GM21515 (cell line): ENCODE measurements at regions not wholly inside any gene's neighbourhood (a gene's known extent, or its start where the extent isn't known, plus 50 kb on each side); places are given as distances from the start of the nearest gene placed in this dataset.
A peak's percentile ranks its signal among the peaks of the same experiment; 100 is the strongest.

Experiments
- ATAC-seq: cut with Tn5 transposase; IDR thresholded peaks from one replicate; pipeline ENCODE4 v1.9.1; 2021; ENCODE audit not compliant: unreplicated experiment

DNA sequence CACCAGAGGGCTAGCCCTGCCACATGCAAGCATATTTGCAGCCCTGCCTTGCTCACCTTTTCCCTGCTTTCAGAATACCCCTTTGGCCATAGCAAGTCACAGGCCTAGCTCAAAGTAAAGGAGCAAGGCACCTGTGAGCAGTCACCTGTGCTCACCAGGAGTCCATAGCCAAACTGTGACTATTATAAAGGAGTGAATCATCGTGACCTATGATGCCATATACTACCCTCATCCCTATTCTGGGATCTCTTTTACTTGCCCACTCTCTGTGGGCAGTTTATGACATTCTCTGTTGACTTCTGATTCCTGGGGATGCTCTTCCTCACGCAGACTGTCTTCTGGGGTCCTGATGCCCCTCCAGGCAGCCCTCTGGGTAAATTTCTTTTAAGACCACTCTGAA, 200.5 kb upstream of the NLRP1 start:
- no peak for ATAC-seq

DNA sequence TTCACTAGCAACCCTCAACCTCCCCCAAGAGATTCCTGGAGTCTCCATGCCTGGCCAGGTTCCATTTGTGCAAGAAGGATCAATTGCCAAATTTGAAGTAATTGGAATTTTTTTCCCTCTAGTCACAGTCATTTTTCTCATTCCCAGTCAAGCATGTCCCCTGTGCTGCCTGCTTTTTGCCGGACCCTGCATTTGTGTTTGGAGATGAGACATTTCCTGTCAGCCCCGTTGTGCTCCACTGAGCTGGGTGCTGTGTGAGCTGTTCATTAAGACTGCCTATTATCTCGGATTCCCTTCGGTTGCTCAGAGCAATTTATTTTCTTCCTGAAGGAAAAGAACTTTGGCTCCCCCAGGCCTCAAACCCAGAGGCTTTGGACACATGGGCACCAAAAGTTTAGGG, 201.0 kb upstream of the NLRP1 start:
- no peak for ATAC-seq

DNA sequence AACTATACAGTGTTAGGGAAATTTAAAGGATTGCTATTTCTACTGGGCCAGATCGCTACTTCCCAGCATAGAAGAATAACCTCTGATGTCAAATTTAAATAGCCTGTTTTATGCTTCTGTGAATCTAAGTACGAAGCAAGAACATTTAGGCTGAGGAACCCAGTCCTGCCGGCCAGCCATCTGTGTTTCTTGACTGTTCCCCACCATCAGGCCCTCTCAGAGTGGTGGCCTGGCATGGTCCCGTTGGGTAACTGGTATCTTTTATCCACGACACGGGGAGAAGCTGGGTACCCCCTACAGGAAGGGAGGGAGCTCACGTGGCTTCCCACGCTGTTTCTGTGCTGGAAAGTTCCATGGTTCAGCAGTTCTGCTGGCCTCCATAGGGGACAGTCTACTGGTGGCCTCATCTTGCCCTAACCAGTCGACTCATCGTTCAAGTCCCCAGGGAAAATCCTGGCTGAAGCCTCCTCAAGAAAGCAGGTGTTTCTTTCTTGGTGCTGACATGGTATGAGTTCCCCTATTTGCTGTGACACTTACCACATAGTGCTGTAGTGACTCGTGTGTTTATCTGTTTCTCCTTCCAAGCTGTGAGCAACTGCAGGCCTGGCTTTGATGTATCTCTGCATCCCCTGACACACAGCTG, 201.7 kb upstream of the NLRP1 start:
- peak; percentile 68 for ATAC-seq

DNA sequence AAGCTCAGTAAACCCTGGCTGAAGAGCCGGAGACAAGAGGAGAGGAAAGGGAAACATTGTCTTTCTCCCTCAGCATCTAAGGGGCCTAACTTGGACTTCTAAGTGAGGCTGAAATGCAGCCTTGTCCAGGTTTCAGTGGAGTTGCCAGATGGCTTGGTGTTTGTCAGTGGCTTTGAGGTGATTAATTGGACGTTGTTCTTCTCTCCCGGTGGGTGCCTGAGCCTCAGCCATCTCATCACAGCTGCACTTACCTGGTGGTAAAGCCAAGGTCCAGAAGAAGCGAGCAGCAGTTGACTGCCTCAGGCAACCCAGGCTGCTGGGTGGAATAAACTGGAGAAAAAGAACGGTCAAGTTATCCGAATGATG, 202.2 kb upstream of the NLRP1 start:
- ATAC-seq: no peak

DNA sequence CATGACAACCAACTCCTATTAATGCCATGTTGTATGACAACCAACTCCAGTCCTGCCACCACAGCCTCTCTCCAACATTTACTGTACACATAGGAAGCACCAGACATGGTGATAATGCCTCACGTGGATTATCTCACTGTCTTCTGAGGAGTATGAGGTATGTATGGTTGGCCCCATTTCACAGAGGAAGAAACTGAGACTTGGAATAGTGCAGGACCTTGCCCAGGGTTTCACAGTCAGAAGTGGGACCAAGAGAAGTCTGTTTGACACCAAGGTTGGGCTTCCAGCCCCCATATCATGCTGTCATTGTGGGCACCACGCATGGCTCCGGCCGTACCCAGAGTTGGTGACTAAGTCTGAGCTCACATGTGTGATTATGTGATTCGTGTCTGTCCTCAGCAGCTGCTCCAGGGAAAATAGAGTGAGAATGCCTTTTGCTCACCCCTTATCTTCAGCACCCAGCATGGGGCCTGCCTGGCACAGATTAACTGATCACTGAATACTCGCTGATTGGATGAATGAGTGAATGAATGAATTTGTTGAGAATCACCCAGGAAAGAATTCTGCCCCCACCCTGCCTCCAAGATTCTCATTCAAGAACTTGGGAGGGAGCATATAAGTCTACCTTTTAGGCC, 204.1 kb upstream of the NLRP1 start:
- ATAC-seq: no peak

DNA sequence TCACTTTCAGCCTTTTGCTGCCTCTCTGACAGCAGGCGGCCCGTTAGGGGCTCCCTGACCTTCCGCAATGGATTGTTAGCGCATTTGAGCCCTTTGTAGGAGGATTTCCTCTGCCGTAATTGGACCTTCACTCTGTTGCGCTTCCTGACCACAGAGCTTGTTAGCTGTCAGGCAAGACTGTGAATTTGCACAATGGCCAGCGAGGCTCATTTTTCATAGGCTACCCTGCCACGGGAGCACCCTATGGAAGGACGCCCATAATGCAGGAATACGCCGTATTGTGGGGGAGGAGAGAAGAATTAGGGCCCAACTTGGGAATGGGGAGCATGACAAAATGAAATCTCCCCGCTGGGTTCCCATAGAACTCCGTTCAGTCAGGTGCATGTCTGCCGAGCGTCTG, 205.2 kb upstream of the NLRP1 start:
- no peak for ATAC-seq

DNA sequence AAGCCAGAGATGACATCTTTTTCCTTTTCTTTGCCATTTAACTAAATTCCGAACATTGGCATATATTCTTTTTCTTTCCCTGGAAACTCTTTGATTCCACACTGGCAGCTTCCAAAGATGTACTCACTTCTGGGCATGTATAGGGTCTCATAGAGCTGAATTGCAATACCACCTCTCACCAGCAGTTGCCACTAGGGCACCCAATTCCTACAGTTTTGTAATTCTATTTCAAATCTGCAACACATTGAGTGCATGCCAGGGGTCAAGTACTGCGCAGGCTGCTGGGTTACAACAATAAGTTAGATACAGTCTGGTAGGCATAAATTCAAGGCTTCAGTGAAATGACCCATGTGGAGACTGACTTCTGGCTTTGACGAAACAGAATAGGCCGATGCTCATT, 208.8 kb upstream of the NLRP1 start:
- no peak for ATAC-seq

DNA sequence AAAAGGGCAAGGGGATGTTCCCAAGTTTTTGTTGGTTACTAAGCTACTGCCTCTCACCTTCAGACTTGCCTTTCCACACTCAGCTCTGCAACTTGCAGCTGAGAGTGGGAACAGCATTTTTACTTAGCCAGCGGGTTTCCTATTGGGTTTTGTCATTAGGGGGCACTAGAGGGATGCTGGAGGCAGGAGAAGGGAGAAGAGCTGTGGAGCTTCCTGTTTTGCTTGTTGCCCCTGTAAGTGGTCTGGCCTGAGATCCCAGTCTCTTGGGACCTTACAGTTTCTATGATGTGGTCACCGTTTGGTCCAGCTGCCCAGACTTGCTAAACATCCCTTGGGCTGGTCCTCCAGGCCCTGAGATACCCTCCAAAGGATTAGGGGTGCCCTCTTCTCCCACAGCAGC, 209.6 kb upstream of the NLRP1 start:
- ATAC-seq: no peak

DNA sequence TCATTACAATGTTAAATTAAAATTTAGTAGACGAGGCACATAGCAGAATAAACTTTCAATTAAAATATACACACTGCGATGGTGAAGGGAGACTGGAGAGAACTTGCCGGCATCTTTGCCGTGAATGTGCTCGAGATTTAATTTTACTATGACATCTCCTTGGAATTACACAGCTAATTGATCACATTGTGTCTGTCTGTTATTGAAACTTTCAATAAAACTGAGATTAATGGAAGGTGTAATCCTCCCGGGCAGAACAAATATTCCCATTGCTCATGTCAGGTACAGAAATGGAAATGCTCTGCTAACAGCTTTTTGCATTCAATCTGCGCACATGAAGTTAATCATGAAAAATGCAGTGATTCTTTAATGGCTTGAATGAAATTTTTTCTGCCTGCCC, 210.1 kb upstream of the NLRP1 start:
- ATAC-seq: no peak

DNA sequence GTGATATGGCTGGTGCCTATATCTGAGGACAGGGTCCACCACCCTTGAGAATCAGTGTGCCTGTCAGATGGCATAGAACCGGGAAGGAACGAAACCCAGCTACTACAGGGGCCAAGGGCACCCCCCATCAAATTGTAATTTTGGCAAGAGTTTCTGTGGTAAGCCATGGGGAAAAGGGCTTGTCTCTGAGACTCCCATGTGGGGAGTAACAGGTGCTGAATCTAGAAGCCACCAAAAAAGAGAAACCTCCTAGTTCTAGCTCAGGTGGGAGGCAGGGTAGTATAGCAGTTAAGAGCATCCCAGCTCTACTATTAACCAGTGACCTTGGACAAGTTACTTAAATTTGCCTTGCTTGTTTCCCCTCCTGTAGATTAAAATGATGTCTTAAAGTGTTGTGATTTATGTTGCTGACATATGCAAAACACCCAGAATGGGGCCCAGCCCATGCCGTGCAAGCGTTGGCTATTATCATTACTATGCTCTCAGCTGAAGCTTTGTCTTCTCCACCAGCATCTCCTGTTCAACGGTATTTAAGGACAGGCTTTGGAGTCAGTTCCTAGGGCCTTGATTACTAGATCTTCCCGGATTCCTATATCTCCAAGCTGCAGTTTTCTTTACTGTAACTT, 210.7 kb upstream of the NLRP1 start:
- no peak for ATAC-seq

DNA sequence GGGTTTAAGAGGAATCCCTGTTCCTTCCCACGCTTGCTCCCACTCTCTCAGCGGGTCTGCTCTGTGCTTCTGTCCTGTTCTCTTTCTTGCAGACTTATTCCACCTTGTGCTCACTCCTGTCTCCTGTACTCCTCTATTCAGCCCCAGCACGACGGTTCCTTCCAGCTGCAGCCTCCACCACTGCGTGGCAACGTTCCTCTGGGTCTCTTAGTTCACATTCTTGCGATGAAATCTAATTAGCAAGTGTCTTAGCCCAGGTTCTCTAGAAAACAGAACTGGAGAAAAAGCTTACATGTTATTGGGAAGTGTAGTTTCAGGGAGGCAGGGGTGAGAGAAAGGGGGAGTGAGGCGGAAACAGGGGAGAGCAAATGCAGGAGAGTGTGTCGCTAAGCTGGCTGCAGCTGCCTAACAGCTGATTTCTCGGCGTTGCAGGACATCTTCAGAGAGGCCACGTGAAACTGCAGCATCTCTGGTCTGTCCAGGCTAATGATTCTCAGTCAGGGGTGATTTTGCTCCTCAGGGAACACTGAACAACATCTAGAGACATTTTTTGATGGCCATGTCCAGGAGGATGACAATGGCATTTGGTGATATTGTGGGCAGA, 213.2 kb upstream of the NLRP1 start:
- no peak for ATAC-seq

DNA sequence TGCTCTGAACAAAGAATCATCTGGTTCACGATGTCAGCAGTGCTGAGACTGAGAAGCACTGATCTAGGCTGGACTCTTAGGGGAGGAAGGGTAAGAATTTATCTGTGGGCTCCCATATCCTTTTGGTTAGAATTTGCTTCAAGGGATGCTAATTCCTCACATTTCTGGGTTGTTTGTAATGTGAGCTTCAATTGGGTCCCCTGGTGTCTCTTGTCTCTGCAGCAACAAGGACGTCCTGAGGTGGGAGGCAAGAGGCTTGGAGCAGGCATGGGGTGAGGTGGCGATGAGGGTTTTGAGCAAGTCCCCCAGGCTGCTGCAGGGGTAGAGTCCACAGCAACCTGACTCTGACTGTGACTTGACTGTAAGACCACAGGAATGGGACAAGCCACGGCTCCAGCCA, 213.8 kb upstream of the NLRP1 start:
- ATAC-seq: no peak

DNA sequence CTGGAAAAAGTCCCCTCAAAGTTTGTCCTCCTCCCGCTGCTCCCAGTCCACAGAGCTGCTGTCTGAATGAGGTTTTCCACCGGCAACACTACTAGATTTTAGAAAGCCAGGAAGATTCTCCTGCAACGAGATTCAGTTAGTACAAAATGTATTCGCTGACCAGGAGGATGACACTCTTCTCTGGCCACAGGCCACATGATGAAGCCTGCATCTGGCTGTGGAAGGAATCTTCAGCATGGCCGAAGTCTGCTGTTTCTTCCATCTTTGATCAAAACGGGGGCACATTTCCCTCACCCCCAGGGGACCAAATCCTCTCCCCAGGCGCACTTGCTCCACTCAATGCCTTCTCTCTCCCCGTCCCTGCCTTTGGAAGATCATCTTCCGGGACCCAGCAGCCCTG, 215.8 kb upstream of the NLRP1 start:
- no peak for ATAC-seq

DNA sequence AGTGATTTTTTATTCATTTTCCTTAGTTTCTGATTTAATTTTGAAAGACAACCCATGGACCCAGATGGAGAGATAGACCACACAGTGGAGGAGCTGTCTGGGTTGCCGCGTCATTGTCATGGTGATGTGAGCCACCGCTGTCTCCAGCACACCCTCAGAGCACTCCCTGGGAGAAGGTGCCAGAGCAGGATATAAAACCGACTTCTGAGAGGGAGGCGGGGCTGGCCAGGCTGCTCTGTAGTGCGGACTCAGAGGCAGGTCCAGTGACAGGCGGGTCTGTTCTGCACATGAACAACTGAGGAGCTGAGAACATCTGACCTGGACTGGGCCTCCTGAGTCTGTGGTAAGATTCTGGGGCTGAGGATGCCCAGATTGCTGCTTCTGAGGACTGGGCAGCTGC, 216.3 kb upstream of the NLRP1 start:
- ATAC-seq: no peak

DNA sequence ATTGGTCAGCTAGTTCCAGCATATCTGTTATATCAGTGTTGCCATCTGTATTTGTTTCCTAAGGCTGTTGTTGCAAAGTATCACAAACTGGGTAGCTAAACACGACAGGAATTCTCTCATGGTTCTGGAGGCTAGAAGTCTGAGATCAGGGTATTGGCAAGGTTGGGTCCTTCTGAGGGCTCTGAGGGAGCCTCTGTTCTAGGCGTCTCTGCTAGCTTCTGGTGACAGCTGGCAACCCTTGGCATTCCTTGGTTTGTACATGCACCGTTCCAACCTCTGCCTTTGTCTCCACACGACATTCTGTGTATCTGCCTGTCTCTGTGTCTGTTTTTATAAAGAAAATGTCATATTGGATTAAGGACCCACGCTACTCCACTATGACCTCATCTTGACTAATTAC, 219.9 kb upstream of the NLRP1 start:
- ATAC-seq: no peak

DNA sequence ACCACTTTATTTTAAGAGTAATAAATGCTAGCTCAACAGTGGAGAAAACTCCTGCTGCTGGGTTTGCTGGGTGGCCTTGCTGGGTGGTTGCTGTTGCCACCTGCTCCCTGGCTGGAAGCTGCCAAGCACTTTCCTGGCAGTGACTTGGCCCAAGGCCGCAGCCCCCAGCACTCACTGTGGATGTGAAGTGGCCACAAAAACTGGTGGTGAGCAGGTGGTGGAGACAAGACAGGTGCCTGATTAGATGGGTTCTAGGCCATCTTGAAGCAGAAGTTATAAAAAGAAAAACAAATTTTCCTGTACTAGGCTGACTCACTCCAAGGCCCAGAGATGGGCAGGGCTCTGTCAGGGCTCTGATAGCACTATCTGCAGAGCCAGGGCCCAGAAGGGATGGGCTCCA, 224.7 kb upstream of the NLRP1 start:
- no peak for ATAC-seq

DNA sequence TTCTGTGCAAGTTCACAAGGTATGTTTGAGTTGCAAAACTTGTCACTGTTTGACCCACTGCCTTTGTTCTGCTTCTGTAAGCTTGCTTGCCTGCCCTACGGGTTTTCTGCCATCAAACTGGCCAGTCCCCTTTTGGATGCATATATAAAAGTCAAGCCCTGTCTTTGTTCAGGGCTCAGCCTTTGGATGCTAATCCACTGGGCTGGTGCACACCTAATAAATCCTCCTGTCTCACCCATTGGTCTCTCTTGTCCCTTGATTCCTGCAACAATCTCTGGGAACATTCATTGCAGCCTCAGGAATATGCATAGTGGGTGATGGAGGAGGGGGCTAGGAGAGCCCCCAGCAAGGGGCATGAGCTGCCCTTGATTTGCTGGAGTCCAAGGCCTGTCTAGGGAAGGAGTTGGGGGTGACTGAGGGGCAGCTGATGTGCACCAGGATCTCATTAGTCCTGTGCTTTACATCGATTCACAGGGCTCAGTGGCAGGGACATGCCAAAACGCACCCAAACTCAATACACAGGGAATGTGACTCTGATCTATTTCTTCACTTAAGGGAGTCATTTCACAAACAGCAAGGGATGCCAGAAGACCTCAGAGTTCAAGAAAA, 225.4 kb upstream of the NLRP1 start:
- ATAC-seq: no peak

DNA sequence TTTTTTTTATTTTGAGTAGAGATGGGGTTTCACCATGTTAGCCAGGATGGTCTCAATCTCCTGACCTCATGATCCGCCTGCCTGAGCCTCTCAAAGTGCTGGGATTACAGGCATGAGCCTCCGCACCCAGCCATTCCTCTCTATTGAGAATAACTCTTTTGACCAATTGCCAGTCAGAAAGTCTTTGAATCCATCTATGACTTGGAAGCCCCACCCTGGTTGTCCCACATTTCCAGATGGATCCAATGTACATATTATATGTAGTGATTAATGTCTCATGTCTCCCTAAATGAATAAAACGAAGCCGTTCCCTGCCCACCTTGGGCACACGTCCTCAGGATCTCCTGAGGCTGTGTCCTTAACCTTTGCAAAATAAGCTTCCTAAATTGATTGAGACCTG, 228.3 kb upstream of the NLRP1 start:
- no peak for ATAC-seq

DNA sequence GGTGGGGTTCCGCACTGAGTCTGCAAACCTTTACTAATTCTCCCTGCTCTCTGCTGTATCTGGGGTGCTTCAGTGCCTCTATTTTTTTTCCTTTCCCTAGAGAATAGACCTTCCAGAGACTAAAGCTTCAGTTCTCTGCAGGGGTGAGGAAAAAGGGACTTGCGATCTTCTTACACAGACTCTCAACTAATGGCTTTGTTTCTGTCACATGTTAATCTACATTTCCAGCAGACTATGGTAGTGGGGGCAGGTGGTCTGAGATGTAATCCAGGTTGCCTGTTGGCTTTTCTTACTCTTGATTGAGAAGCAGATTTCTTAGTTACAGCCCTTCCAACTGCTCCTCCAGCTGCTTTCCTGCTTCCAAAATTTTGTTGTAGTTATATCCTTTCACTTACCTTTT, 229.0 kb upstream of the NLRP1 start:
- ATAC-seq: no peak

DNA sequence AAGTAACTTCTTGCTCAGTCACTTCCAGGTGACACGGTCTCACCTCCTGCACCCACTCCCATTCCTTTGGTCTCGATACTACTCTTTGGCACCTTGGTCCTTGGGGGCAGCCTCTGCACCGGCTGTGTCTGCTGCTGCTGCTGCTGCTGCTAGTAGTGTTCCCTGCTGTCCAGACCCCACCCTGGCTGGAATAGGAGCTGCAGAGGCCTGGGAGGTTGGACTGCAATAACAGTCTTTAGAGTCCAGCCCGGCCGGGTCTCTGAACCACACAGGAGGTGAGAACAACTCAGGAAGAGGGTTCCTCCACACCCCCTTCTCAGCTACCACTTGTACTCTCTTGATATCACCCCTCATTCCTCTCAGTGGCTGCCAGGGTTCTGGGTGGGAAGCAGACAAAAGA, 231.1 kb upstream of the NLRP1 start:
- no peak for ATAC-seq

DNA sequence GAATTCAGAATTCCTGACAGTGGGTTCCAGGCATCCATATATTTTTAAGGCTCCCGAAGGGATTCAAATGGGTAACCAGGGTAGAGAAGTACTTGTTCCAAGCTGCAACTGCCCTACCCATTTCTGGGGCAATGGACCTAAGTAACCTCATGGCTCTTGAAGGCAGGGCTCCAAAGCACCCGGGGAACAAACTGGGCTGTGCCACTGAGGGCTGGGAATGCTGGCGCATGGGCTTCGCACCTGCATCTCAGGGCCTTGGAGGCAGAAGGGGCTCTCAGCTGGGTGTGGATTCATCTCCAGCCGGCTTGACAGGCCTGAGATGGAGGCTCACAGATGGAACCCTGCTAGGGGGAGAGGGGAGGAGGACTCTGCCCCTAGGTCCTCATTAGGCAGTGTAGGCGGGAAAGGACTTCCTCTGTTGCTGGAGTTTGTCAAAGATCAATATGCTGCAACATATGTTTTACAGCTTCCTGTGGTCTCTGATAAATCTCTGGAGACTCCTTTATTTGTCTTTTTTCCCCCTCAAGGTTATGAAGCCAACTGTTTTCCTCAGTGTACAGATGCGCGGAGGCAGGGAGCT, 232.3 kb upstream of the NLRP1 start:
- no peak for ATAC-seq
